AG04449 (cell line): ENCODE measurements at regions not wholly inside any gene's neighbourhood (a gene's known extent, or its start where the extent isn't known, plus 50 kb on each side); places are given as distances from the start of the nearest gene placed in this dataset.

Experiments used
- CTCF ChIA-PET: fragments of 350-600 bp; formaldehyde crosslinking; extraction: SDS; loops from one replicate; lab custom pipeline; 2021; ENCODE audit warnings: antibody characterized with exemption; lab: Yijun Ruan, JAX
- POLR2A ChIA-PET: fragments of 400-600, 350-600 bp; formaldehyde crosslinking; extraction: SDS; loops from one replicate; lab custom pipeline; 2020; ENCODE audit warnings: antibody characterized with exemption, inconsistent platforms; lab: Yijun Ruan, JAX
- DNase-seq: peaks from one replicate; pipeline ENCODE4 v3.0.0-alpha.2; 2010; ENCODE audit warnings: low read depth, low spot score
- H3K4me3 ChIP-seq: 2 replicates; pipeline ENCODE4 v1.5.1; 2011; ENCODE audit warnings: low read depth, mild to moderate bottlenecking, control low read depth, low read length
- TF ChIP-seq, protein P1 (sequence below): IDR thresholded peaks from one replicate; pipeline ENCODE4 v1.5.1; 2011; ENCODE audit warnings: mild to moderate bottlenecking, moderate library complexity, low read length, control low read depth, inconsistent platforms; ENCODE audit not compliant: insufficient read depth; ENCODE audit errors: missing control alignments

- H3K4me3 ChIP-seq: no peak overlapping the region
- TF ChIP-seq, protein P1, sequence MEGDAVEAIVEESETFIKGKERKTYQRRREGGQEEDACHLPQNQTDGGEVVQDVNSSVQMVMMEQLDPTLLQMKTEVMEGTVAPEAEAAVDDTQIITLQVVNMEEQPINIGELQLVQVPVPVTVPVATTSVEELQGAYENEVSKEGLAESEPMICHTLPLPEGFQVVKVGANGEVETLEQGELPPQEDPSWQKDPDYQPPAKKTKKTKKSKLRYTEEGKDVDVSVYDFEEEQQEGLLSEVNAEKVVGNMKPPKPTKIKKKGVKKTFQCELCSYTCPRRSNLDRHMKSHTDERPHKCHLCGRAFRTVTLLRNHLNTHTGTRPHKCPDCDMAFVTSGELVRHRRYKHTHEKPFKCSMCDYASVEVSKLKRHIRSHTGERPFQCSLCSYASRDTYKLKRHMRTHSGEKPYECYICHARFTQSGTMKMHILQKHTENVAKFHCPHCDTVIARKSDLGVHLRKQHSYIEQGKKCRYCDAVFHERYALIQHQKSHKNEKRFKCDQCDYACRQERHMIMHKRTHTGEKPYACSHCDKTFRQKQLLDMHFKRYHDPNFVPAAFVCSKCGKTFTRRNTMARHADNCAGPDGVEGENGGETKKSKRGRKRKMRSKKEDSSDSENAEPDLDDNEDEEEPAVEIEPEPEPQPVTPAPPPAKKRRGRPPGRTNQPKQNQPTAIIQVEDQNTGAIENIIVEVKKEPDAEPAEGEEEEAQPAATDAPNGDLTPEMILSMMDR: no peak
- CTCF ChIA-PET: no interaction called here
- DNase-seq: no peak
- POLR2A ChIA-PET: no interaction called here
These were observed 307.8 kb downstream of the ENC1 start for GRCh38 chr5:74332682-74333081.

DNA sequence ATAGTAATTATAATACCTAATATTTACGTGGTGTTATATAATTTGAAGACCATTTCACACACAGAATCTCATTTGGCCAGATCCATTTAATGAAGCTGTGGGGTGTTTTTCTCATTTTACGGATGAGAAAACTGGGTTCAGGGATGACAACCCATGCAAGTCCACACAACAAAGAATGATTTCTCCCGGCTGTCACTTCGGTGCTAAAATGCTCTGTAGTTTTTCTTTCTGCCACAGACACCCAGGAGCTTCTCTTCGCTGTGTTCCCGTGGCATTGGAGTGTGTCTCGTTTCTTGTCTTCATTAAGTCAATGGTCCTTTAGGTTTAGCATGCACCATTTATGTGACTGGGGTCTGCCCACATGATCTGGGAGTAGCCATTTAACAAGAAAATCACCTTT, 308.5 kb downstream of the ENC1 start:
- H3K4me3 ChIP-seq: no peak overlapping the region
- TF ChIP-seq, protein P1: no peak
- ChIA-PET CTCF (no interaction called here), POLR2A (no interaction called here)
- DNase-seq: no peak

DNA sequence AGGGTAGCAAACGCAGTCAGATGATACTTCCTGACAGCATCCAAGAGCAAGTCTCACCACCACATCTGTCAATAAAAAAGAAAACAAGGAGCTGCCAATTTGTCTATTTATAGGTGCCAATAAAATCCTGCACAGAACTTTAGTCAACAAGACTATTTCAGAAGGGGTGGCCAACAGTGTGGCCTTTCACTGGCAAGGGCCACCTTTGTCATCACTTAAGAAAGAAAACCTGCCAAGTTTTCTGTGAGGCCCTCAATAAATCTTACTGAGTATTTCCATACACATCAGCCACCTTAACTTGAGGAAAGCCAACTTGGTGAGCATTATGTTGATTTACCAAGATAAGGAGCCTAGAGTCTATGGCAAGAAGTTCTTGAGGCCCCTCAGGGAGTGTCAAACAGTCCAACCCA, 312.3 kb downstream of the ENC1 start:
- H3K4me3 ChIP-seq: no peak overlapping the region
- TF ChIP-seq, protein P1: no peak
- ChIA-PET CTCF (interaction anchor here (1.1 kb wide), 1 partner anchor 311 kb away, joined by 3 read pairs; no protein-coding TSS in a partner anchor), POLR2A (no interaction called here)
- DNase-seq: no peak

DNA sequence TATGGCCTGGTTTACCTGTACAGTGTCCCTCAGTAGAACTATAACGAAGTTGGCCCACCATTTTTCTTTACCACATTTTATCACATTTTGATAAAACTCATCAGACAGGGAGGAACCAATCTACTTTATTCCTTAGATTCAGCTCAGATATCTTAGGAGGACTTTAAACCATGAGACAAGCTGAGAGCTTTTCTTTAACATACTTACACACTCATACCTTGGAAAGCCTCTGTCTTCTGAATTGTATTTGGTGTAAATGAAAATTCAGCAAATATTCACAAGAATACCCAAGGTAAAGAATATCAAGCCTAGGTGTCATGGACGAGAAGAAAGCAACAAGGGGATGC, 313.2 kb downstream of the ENC1 start:
- POLR2A ChIA-PET: no interaction called here
- CTCF ChIA-PET: no interaction called here
- DNase-seq: no peak
- H3K4me3 ChIP-seq: no peak overlapping the region
- TF ChIP-seq, protein P1: no peak

DNA sequence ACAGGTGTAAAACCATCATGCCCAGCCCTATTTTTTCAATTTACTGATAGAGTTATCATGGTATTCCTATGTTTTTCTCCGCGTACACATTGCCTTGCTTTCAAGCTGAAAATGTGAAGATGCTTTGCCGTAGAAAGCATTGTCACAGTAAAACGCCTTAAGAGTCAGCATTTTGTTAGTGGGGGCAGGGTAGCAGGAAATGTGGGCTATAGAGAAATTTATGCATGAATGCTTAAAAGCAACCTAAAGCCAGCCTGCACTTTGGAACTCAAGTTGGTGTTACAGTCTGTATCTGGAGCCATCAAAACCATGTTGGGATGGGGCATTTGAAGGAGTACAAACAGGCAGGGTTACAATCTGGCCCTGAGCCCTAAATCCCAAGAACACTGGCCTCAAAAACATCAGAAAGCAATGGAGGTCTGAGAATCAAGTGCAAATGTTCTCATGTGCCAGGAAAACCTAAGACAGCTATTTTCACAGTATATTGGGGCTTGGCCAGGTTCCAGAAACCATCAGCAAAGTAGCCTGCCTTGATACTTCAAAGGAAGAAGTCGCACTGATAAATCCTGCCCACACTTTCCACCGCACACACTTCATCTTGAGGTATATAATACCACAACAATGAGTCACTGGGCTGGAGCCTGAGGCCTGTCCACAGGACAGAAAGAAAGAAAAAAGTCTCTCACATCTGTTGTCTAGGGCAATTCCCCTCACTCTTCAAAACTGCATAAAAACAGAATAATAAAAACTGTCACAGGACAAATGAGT, 313.8 kb downstream of the ENC1 start:
- TF ChIP-seq, protein P1: no peak
- POLR2A ChIA-PET: interaction anchor here (0.6 kb wide), 1 partner anchor 15 kb away, joined by 3 read pairs; no protein-coding TSS in a partner anchor
- H3K4me3 ChIP-seq: no peak overlapping the region
- CTCF ChIA-PET: no interaction called here
- peak; percentile 77 for DNase-seq

DNA sequence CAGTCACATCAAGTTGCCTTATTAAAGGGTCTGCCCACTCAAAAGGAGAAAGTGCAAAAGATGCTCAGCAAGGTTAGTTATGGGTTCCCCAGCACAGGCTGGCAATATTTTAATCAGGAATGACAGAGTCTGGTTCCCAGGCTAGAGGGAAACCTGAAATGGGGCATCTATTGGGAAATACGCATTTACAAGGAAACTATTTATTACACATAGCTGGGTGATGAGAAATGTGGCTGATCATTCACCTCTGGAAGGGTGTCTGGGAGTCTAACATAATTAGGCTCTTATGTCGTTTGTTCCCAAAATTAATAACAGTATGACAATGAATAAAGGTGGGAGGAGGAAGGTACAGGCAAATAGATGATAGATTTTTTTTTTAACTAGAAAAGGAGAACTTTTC, 314.7 kb downstream of the ENC1 start:
- ChIA-PET POLR2A (no interaction called here), CTCF (no interaction called here)
- no peak for DNase-seq
- no peak overlapping the region for H3K4me3 ChIP-seq
- TF ChIP-seq, protein P1: no peak
